ENCODE measurements at regions not wholly inside any gene's neighbourhood (a gene's known extent, or its start where the extent isn't known, plus 50 kb on each side); places are given as distances from the start of the nearest gene placed in this dataset.
A peak's percentile ranks its signal among the peaks of the same experiment; 100 is the strongest.

- FAIRE-seq, result no peak
- H3K27me3 ChIP-seq (ENCODE audit: control insufficient read depth in 3 of 3, insufficient read depth in 3 of 3, low read length in 3 of 3), result no peaks in the 10 kb centered on the region
- 49 to 54% (median 50%) methylated on average over 2 of the region's 2 CpGs for WGBS, 3 donors
Measured at GRCh38 chr16:49150341-49150740, 131.3 kb downstream of the CBLN1 start.

GRCh38 chr16:49148410-49148809 lies 133.2 kb downstream of the CBLN1 start:
- H3K36me3 ChIP-seq (ENCODE audit: control insufficient read depth in 3 of 3, insufficient read depth in 2 of 3, low read depth in 1 of 3, low read length in 3 of 3), result no peaks in the 10 kb centered on the region
- FAIRE-seq (no peak), DNase-seq (no peak)
- H3K4me1 ChIP-seq (ENCODE audit: control insufficient read depth in 3 of 3, insufficient read depth in 2 of 3, low read depth in 1 of 3, low read length in 2 of 3), result no peaks in the 10 kb centered on the region
- no peak overlapping the region for H3K4me3 ChIP-seq (ENCODE audit: low read depth in 1 of 3, low read length in 3 of 3)
- H3K9me3 ChIP-seq (ENCODE audit: control insufficient read depth in 2 of 2, insufficient read depth in 1 of 2, low read depth in 1 of 2, low read length in 1 of 2), result no peaks in the 10 kb centered on the region
- WGBS, 3 donors, result 61 to 63% (median 62%) methylated on average over 4 of the region's 4 CpGs
- H3K27me3 ChIP-seq (ENCODE audit: control insufficient read depth in 3 of 3, insufficient read depth in 3 of 3, low read length in 3 of 3), result no peaks in the 10 kb centered on the region
- no peak overlapping the region for H3K27ac ChIP-seq (ENCODE audit: low read depth in 1 of 3, low read length in 2 of 3)

More at GRCh38 chr16:49150341-49150740, 131.3 kb downstream of the CBLN1 start:
- Histone ChIP-seq H3K4me1 (ENCODE audit: control insufficient read depth in 3 of 3, insufficient read depth in 2 of 3, low read depth in 1 of 3, low read length in 2 of 3) (no peaks in the 10 kb centered on the region), H3K4me3 (ENCODE audit: low read depth in 1 of 3, low read length in 3 of 3) (no peak overlapping the region), H3K9me3 (ENCODE audit: control insufficient read depth in 2 of 2, insufficient read depth in 1 of 2, low read depth in 1 of 2, low read length in 1 of 2) (no peaks in the 10 kb centered on the region), H3K36me3 (ENCODE audit: control insufficient read depth in 3 of 3, insufficient read depth in 2 of 3, low read depth in 1 of 3, low read length in 3 of 3) (no peaks in the 10 kb centered on the region), H3K27ac (ENCODE audit: low read depth in 1 of 3, low read length in 2 of 3) (no peak overlapping the region)
- DNase-seq, result no peak

GRCh38 chr16:49140618-49141017 lies 141.0 kb downstream of the CBLN1 start:
- Histone ChIP-seq H3K27ac (ENCODE audit: low read depth in 1 of 3, low read length in 2 of 3) (no peak overlapping the region), H3K4me1 (ENCODE audit: control insufficient read depth in 3 of 3, insufficient read depth in 2 of 3, low read depth in 1 of 3, low read length in 2 of 3) (no peaks in the 10 kb centered on the region), H3K4me3 (ENCODE audit: low read depth in 1 of 3, low read length in 3 of 3) (no peak overlapping the region), H3K9me3 (ENCODE audit: control insufficient read depth in 2 of 2, insufficient read depth in 1 of 2, low read depth in 1 of 2, low read length in 1 of 2) (peaks cover 1 to 3% of the 10 kb centered on the region in 2 donors), H3K36me3 (ENCODE audit: control insufficient read depth in 3 of 3, insufficient read depth in 2 of 3, low read depth in 1 of 3, low read length in 3 of 3) (no peaks in the 10 kb centered on the region), H3K27me3 (ENCODE audit: control insufficient read depth in 3 of 3, insufficient read depth in 3 of 3, low read length in 3 of 3) (no peaks in the 10 kb centered on the region)
- no peak for DNase-seq
- 54 to 63% (median 60%) methylated on average over 5 of the region's 5 CpGs for WGBS, 3 donors
- no peak for FAIRE-seq

- WGBS, 3 donors, result 63 to 76% (median 65%) methylated on average over 2 of the region's 2 CpGs
- no peak for FAIRE-seq
- no peak overlapping the region for H3K27ac ChIP-seq (ENCODE audit: low read depth in 1 of 3, low read length in 2 of 3)
Measured at GRCh38 chr16:49130397-49130796, 151.2 kb downstream of the CBLN1 start.

GRCh38 chr16:49129935-49130334 lies 151.7 kb downstream of the CBLN1 start:
- H3K27me3 ChIP-seq (ENCODE audit: control insufficient read depth in 3 of 3, insufficient read depth in 3 of 3, low read length in 3 of 3), result no peaks in the 10 kb centered on the region
- H3K4me3 ChIP-seq (ENCODE audit: low read depth in 1 of 3, low read length in 3 of 3), result no peak overlapping the region
- FAIRE-seq (no peak), DNase-seq (no peak)
- H3K9me3 ChIP-seq (ENCODE audit: control insufficient read depth in 2 of 2, insufficient read depth in 1 of 2, low read depth in 1 of 2, low read length in 1 of 2), result no peaks in the 10 kb centered on the region
- no peaks in the 10 kb centered on the region for H3K36me3 ChIP-seq (ENCODE audit: control insufficient read depth in 3 of 3, insufficient read depth in 2 of 3, low read depth in 1 of 3, low read length in 3 of 3)
- H3K4me1 ChIP-seq (ENCODE audit: control insufficient read depth in 3 of 3, insufficient read depth in 2 of 3, low read depth in 1 of 3, low read length in 2 of 3), result no peaks in the 10 kb centered on the region
- no peak overlapping the region for H3K27ac ChIP-seq (ENCODE audit: low read depth in 1 of 3, low read length in 2 of 3)
- WGBS, 3 donors, result 67 to 87% (median 70%) methylated on average over 1 of the region's 1 CpG

More at GRCh38 chr16:49130397-49130796, 151.2 kb downstream of the CBLN1 start:
- H3K9me3 ChIP-seq (ENCODE audit: control insufficient read depth in 2 of 2, insufficient read depth in 1 of 2, low read depth in 1 of 2, low read length in 1 of 2), result no peaks in the 10 kb centered on the region
- no peak overlapping the region for H3K4me3 ChIP-seq (ENCODE audit: low read depth in 1 of 3, low read length in 3 of 3)
- H3K4me1 ChIP-seq (ENCODE audit: control insufficient read depth in 3 of 3, insufficient read depth in 2 of 3, low read depth in 1 of 3, low read length in 2 of 3), result no peaks in the 10 kb centered on the region
- no peak for DNase-seq
- no peaks in the 10 kb centered on the region for H3K36me3 ChIP-seq (ENCODE audit: control insufficient read depth in 3 of 3, insufficient read depth in 2 of 3, low read depth in 1 of 3, low read length in 3 of 3)
- H3K27me3 ChIP-seq (ENCODE audit: control insufficient read depth in 3 of 3, insufficient read depth in 3 of 3, low read length in 3 of 3), result no peaks in the 10 kb centered on the region

- WGBS, 3 donors, result 14 to 47% (median 32%) methylated on average over 2 of the region's 2 CpGs
- Histone ChIP-seq H3K27ac (ENCODE audit: low read depth in 1 of 3, low read length in 2 of 3) (no peak overlapping the region), H3K4me1 (ENCODE audit: control insufficient read depth in 3 of 3, insufficient read depth in 2 of 3, low read depth in 1 of 3, low read length in 2 of 3) (no peaks in the 10 kb centered on the region), H3K27me3 (ENCODE audit: control insufficient read depth in 3 of 3, insufficient read depth in 3 of 3, low read length in 3 of 3) (no peaks in the 10 kb centered on the region), H3K36me3 (ENCODE audit: control insufficient read depth in 3 of 3, insufficient read depth in 2 of 3, low read depth in 1 of 3, low read length in 3 of 3) (no peaks in the 10 kb centered on the region), H3K4me3 (ENCODE audit: low read depth in 1 of 3, low read length in 3 of 3) (no peak overlapping the region), H3K9me3 (ENCODE audit: control insufficient read depth in 2 of 2, insufficient read depth in 1 of 2, low read depth in 1 of 2, low read length in 1 of 2) (no peaks in the 10 kb centered on the region)
- FAIRE-seq (no peak), DNase-seq (no peak)
Measured at GRCh38 chr16:49128740-49129139, 152.9 kb downstream of the CBLN1 start.

- WGBS, 3 donors, result 11 to 30% (median 21%) methylated on average over 1 of the region's 1 CpG
- DNase-seq, result peak in 1 of 2 donors; percentile 7
- Histone ChIP-seq H3K4me3 (ENCODE audit: low read depth in 1 of 3, low read length in 3 of 3) (no peak overlapping the region), H3K4me1 (ENCODE audit: control insufficient read depth in 3 of 3, insufficient read depth in 2 of 3, low read depth in 1 of 3, low read length in 2 of 3) (no peaks in the 10 kb centered on the region), H3K36me3 (ENCODE audit: control insufficient read depth in 3 of 3, insufficient read depth in 2 of 3, low read depth in 1 of 3, low read length in 3 of 3) (no peaks in the 10 kb centered on the region), H3K27me3 (ENCODE audit: control insufficient read depth in 3 of 3, insufficient read depth in 3 of 3, low read length in 3 of 3) (no peaks in the 10 kb centered on the region), H3K27ac (ENCODE audit: low read depth in 1 of 3, low read length in 2 of 3) (no peak overlapping the region), H3K9me3 (ENCODE audit: control insufficient read depth in 2 of 2, insufficient read depth in 1 of 2, low read depth in 1 of 2, low read length in 1 of 2) (no peaks in the 10 kb centered on the region)
- FAIRE-seq, result no peak
Measured at GRCh38 chr16:49127103-49127502, 154.5 kb downstream of the CBLN1 start.

GRCh38 chr16:49121636-49122035 lies 160.0 kb downstream of the CBLN1 start:
- H3K36me3 ChIP-seq (ENCODE audit: control insufficient read depth in 3 of 3, insufficient read depth in 2 of 3, low read depth in 1 of 3, low read length in 3 of 3), result no peaks in the 10 kb centered on the region
- H3K4me3 ChIP-seq (ENCODE audit: low read depth in 1 of 3, low read length in 3 of 3), result no peak overlapping the region
- DNase-seq (no peak), FAIRE-seq (no peak)
- no peaks in the 10 kb centered on the region for H3K4me1 ChIP-seq (ENCODE audit: control insufficient read depth in 3 of 3, insufficient read depth in 2 of 3, low read depth in 1 of 3, low read length in 2 of 3)
- H3K9me3 ChIP-seq (ENCODE audit: control insufficient read depth in 2 of 2, insufficient read depth in 1 of 2, low read depth in 1 of 2, low read length in 1 of 2), result no peaks in the 10 kb centered on the region
- no peaks in the 10 kb centered on the region for H3K27me3 ChIP-seq (ENCODE audit: control insufficient read depth in 3 of 3, insufficient read depth in 3 of 3, low read length in 3 of 3)
- WGBS, 3 donors, result 72 to 80% (median 74%) methylated on average over 5 of the region's 5 CpGs
- H3K27ac ChIP-seq (ENCODE audit: low read depth in 1 of 3, low read length in 2 of 3), result no peak overlapping the region

GRCh38 chr16:49120631-49121030 lies 161.0 kb downstream of the CBLN1 start:
- no peaks in the 10 kb centered on the region for H3K27me3 ChIP-seq (ENCODE audit: control insufficient read depth in 3 of 3, insufficient read depth in 3 of 3, low read length in 3 of 3)
- H3K36me3 ChIP-seq (ENCODE audit: control insufficient read depth in 3 of 3, insufficient read depth in 2 of 3, low read depth in 1 of 3, low read length in 3 of 3), result no peaks in the 10 kb centered on the region
- FAIRE-seq (no peak), DNase-seq (no peak)
- H3K4me3 ChIP-seq (ENCODE audit: low read depth in 1 of 3, low read length in 3 of 3), result no peak overlapping the region
- H3K27ac ChIP-seq (ENCODE audit: low read depth in 1 of 3, low read length in 2 of 3), result no peak overlapping the region
- WGBS, 3 donors, result 60 to 72% (median 63%) methylated on average over 6 of the region's 6 CpGs
- H3K4me1 ChIP-seq (ENCODE audit: control insufficient read depth in 3 of 3, insufficient read depth in 2 of 3, low read depth in 1 of 3, low read length in 2 of 3), result no peaks in the 10 kb centered on the region
- H3K9me3 ChIP-seq (ENCODE audit: control insufficient read depth in 2 of 2, insufficient read depth in 1 of 2, low read depth in 1 of 2, low read length in 1 of 2), result no peaks in the 10 kb centered on the region

Data from small intestine (tissue), 7 donors.